Right lobe of liver (tissue), 4 donors: ENCODE measurements at regions not wholly inside any gene's neighbourhood (a gene's known extent, or its start where the extent isn't known, plus 50 kb on each side); places are given as distances from the start of the nearest gene placed in this dataset.

Experiments used
- CTCF ChIP-seq, 4 donors: fragments of 200-600 bp in 3 of 4; fragments of 450-650 bp in 1 of 4; IDR thresholded peaks; one replicate each; pipeline versions ENCODE4 v1.5.1 to v1.8.0; 2016 to 2022; ENCODE audit warnings: antibody characterized with exemption in 4 of 4, mild to moderate bottlenecking in 2 of 4
- POLR2A ChIP-seq: fragments of 450-650 bp; IDR thresholded peaks from one replicate; pipeline ENCODE4 v1.6.1; 2017; ENCODE audit warnings: antibody characterized with exemption, mild to moderate bottlenecking
- donor health status: DM: no; HTN: no; CAD: no.
- donor health status: DM: no; HTN: no; CAD: no.
- donor health status: DM: no; HTN: yes; CAD: no.

GRCh38 chr11:80204021-80204420 is 763.2 kb upstream of the TENM4 start:
- TF ChIP-seq CTCF (IDR thresholded peaks at IDR 0.05) (no peak), POLR2A (no peak)
